Heart right ventricle (tissue), 16 donors: ENCODE measurements at regions not wholly inside any gene's neighbourhood (a gene's known extent, or its start where the extent isn't known, plus 50 kb on each side); places are given as distances from the start of the nearest gene placed in this dataset.

Source experiments
- ATAC-seq, 8 donors: fragments of 200-7000 bp; cut with Tn5 transposase; one replicate each; pipeline ENCODE4 v1.9.1; 2020; ENCODE audit warnings: mild to moderate bottlenecking in 8 of 8, moderate library complexity in 8 of 8, moderate number of reproducible peaks in 1 of 8
- DNase-seq, 2 donors: peaks; one replicate each; pipeline ENCODE4 v3.0.0-alpha.2; 2020
- H3K27ac ChIP-seq, 10 donors: fragments of 200-600 bp; sonication (generic) in 2 of 10; one replicate each; pipeline versions ENCODE4 v1.5.0 to v1.8.0; 2020 to 2022; ENCODE audit warnings: mild to moderate bottlenecking in 3 of 10
- H3K27me3 ChIP-seq, 7 donors: fragments of 200-600 bp; one replicate each; pipeline ENCODE4 v1.8.0; 2021 to 2022; ENCODE audit warnings: mild to moderate bottlenecking in 2 of 7
- H3K36me3 ChIP-seq, 9 donors: fragments of 200-600 bp; sonication (generic) in 1 of 9; one replicate each; pipeline versions ENCODE4 v1.5.0 to v1.8.0; 2020 to 2022; ENCODE audit warnings: mild to moderate bottlenecking in 2 of 9
- H3K4me1 ChIP-seq, 9 donors: fragments of 200-600 bp; sonication (generic) in 1 of 9; one replicate each; pipeline versions ENCODE4 v1.5.0 to v1.8.0; 2020 to 2022; ENCODE audit warnings: mild to moderate bottlenecking in 4 of 9
- H3K4me3 ChIP-seq, 10 donors: fragments of 200-600 bp; sonication (generic) in 2 of 10; one replicate each; pipeline versions ENCODE4 v1.5.0 to v1.8.0; 2020 to 2022; ENCODE audit warnings: mild to moderate bottlenecking in 7 of 10, moderate library complexity in 2 of 10
- H3K9me3 ChIP-seq, 11 donors: fragments of 200-600 bp in 10 of 11; sonication (generic) in 2 of 11; one replicate each; pipeline versions ENCODE4 v1.5.0 to v1.8.0; 2013 to 2022; ENCODE audit warnings: mild to moderate bottlenecking in 2 of 11, control low read depth in 1 of 11, moderate library complexity in 1 of 11
- CTCF ChIP-seq, 9 donors: fragments of 200-600 bp; sonication (generic) in 2 of 9; IDR thresholded peaks; one replicate each; pipeline versions ENCODE4 v1.5.0 to v1.8.0; 2021 to 2022; ENCODE audit warnings: antibody characterized with exemption in 9 of 9, mild to moderate bottlenecking in 5 of 9, moderate library complexity in 1 of 9
- WGBS, 2 donors: extraction: QIAGEN DNeasy Blood & Tissue Kit; methylation state at CpG; one replicate each; pipeline ENCODE4 v1.1.7; 2013; ENCODE audit warnings: inconsistent platforms in 1 of 2; 5-methylcytosine and 5-hydroxymethylcytosine counted together
- intact Hi-C, 10 donors: fragments of 100-400 bp; cut with DNase I; formaldehyde crosslinking; loops; one replicate each; pipeline versions ENCODE4 v1.11.1 to v1.14.2; 2022
- donor health status: Arrhythmogenic right ventricular cardiomyopathy.
- donor health status: ischemic (EF 13 %, LVEDD 7.1; RV severe dilation, severe dysfunction).
- donor health status: healthy with polysubstance abuse.
- donor health status: DM: no; HTN: yes; CAD: no.
- donor health status: DM: no; HTN: no; CAD: no.
- donor health status: ischemic (EF 25% LVEDD 6.9; RV normal size, moderate dysfunction).
- donor health status: ischemic (EF 25% LVEDD 5.7; RV mildly dilated, moderate dysfunction).
- donor health status: healthy.
- donor health status: DM: yes; HTN: yes; CAD: no.
- donor health status: Ischemic cardiomyopathy.
- donor health status: ischemic (EF 35%, LVEDD 5.7; RV mildly dilated, moderate dysfunction).
- donor health status: nonischemic (EF 11% LVEDD 7.7; RV severe dilation, severe dysfunction).
- donor health status: DM: yes; HTN: yes; CAD: no.
- donor health status: PGD.
- donor health status: ischemic (EF 29% LVEDD 5.4; RV normal size, mild dysfunction).
- donor health status: nonischemic (EF 23%, LVEDD 6.1; RV moderate dilation, normal function).

- WGBS, 2 donors = 73 to 78% methylated on average over 1 of the region's 1 CpG
- no peaks in the 10 kb centered on the region for H3K4me1 ChIP-seq
- H3K4me3 ChIP-seq = no peak overlapping the region
- no peak overlapping the region for H3K27ac ChIP-seq
- H3K9me3 ChIP-seq = no peaks in the 10 kb centered on the region
- no peak for TF ChIP-seq CTCF (IDR thresholded peaks at IDR 0.05)
- intact Hi-C loops = loop anchor here in 9 of 10 donors (5.0 to 10.0 kb wide), 8 partner anchors 186 to 958 kb away; no protein-coding TSS in a partner anchor
- DNase-seq (no peak), ATAC-seq (no peak)
- peaks cover 0 to 15% (median 11%) of the 10 kb centered on the region in 7 donors for H3K27me3 ChIP-seq
- no peaks in the 10 kb centered on the region for H3K36me3 ChIP-seq
Measured at GRCh38 chr12:127106697-127107096, 1160.3 kb upstream of the TMEM132C start.

DNA sequence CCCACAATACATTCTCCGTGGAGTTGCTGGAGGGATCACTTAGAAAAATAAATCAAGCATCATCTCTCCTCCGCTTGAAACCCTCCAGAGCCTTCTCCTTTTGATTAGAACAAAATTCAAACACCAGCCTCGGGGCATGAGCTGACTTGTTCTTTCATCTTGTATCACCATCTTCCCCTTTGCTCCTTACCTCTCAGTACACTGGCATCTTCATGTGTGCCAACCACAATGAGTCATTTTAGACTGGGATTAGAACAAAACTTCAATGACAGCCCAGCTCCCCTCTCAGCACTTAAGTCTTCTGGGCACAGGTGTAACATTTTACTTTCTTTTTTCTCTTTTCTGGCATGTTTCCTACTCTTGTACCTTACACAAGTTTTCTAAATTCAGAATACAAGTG lies 1159.2 kb upstream of the TMEM132C start:
- TF ChIP-seq CTCF (IDR thresholded peaks at IDR 0.05) = no peak
- no peak overlapping the region for H3K4me3 ChIP-seq
- WGBS, 2 donors = 67 to 69% methylated on average over 3 of the region's 3 CpGs
- no peak for ATAC-seq
- no peak overlapping the region for H3K27ac ChIP-seq
- H3K36me3 ChIP-seq = no peaks in the 10 kb centered on the region
- DNase-seq = no peak
- intact Hi-C loops = loop anchor here (1.0 to 10.0 kb wide), 11 partner anchors 185 to 957 kb away; no protein-coding TSS in a partner anchor
- H3K27me3 ChIP-seq = peaks cover 0 to 15% (median 11%) of the 10 kb centered on the region in 7 donors
- H3K4me1 ChIP-seq = no peaks in the 10 kb centered on the region
- H3K9me3 ChIP-seq = no peaks in the 10 kb centered on the region

DNA sequence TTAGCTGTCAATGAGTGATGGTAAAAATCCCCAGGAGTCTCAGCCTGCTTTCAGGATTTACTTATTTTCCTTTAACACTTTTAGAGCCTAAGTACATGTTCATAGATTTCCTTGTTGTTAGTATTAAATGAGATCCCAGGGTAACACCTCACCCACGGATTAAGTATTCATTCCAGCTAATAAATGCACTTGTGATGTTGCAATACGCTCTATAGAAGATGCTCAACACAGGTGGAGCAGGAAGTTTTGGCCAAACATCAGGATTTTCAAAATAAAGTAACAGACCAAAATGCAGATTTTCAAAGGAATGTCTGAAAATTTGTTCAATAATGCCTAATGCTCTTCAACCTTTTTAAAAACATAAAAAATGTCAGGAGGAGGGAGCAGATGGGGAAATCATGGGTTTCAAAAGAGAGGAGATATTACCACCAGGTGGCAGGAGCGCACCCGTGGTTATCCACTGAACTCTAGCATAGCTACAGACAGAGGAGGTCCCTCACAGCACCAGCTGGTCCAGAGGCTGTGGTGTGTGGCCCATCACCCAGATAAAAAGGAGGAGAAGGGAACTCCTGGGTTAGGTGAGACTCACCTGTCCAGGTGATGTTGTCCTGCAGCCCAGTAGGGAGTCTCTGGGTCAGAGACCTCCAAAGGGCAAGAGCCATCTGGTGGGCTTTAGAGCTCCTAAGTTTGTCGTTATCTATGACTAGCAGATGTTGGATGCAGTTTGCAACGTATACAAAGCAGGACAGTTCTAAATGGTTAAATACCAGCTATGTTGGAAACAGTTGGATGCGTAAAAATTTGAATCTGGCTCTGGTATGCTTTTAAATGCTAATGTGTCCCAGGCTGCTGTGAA lies 1158.4 kb upstream of the TMEM132C start:
- H3K36me3 ChIP-seq = no peaks in the 10 kb centered on the region
- 46% methylated on average over 7 of the region's 7 CpGs for WGBS, 2 donors
- DNase-seq (peak; percentile 40 to 43), ATAC-seq (peak in 7 of 8 donors; percentile 42 to 79 (median 71))
- H3K27me3 ChIP-seq = peaks cover 0 to 15% (median 11%) of the 10 kb centered on the region in 7 donors
- H3K27ac ChIP-seq = no peak overlapping the region
- no peaks in the 10 kb centered on the region for H3K9me3 ChIP-seq
- no peaks in the 10 kb centered on the region for H3K4me1 ChIP-seq
- TF ChIP-seq CTCF (IDR thresholded peaks at IDR 0.05) = peak; percentile 52 to 80 (median 72)
- intact Hi-C loops = loop anchor here (1.0 to 10.0 kb wide), 11 partner anchors 184 to 956 kb away; no protein-coding TSS in a partner anchor
- no peak overlapping the region for H3K4me3 ChIP-seq

DNA sequence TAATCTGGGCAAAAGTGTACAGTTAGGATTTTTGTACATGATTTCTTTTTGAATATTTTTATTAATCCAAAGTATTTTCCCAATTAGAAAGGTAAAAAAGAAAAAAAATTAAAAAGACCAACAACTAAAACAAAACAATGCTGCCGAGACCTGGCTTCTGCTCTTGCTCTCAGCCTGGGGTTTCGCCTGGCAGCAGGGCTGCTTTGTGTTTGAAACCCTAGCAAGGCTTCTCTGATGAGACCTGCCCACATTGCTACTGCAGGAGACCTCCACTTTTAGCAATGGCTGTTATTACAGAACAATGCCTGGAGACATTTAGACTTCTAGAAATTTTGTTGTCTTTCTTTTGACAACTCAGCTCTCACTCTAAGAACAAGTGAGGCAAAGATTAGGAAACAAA lies 1153.0 kb upstream of the TMEM132C start:
- DNase-seq (no peak), ATAC-seq (no peak)
- no peak for TF ChIP-seq CTCF (IDR thresholded peaks at IDR 0.05)
- Histone ChIP-seq H3K9me3 (no peaks in the 10 kb centered on the region), H3K27me3 (peaks cover 0 to 11% (median 0%) of the 10 kb centered on the region in 7 donors), H3K36me3 (no peaks in the 10 kb centered on the region), H3K4me3 (no peak overlapping the region), H3K27ac (no peak overlapping the region), H3K4me1 (no peaks in the 10 kb centered on the region)
- intact Hi-C loops = loop anchor here in 2 of 10 donors (10.0 kb wide), 1 partner anchor 181 kb away; no protein-coding TSS in a partner anchor
- WGBS, 2 donors = 47 to 55% methylated on average over 2 of the region's 2 CpGs
